ENCODE measurements at regions not wholly inside any gene's neighbourhood (a gene's known extent, or its start where the extent isn't known, plus 50 kb on each side); places are given as distances from the start of the nearest gene placed in this dataset.
A peak's percentile ranks its signal among the peaks of the same experiment; 100 is the strongest.
"Not testable (repeated sequence)": the region's sequence is repeated elsewhere in the genome, so short reads cannot be mapped to it uniquely, and the experiment has no call there.

DNA sequence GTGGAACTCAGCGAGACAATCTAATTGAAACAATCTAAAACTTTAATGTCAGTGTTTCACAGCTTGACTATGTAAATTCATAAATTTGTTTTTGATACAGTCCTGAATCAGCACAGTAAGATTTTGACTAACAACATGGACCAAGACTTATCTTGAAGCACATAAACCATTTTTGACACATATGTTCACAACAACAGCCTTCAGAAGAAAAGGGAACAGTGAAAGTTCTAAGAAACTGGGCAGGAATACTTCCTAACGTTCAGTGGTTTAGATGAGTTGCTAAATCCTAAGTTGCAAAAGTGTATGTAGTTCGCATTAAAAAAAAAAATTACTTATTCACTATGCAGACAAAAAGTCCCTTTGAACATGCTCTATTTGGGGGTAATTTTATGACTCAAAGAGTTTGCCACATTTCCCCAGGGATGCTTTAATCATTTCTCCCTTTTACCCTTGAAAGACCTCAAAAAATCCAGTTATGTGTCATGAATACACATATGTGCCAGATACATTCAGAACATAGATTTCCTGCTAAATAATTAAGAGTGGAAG is 120.2 kb downstream of the MRPL39 start:
- DNase-seq: no peak

DNA sequence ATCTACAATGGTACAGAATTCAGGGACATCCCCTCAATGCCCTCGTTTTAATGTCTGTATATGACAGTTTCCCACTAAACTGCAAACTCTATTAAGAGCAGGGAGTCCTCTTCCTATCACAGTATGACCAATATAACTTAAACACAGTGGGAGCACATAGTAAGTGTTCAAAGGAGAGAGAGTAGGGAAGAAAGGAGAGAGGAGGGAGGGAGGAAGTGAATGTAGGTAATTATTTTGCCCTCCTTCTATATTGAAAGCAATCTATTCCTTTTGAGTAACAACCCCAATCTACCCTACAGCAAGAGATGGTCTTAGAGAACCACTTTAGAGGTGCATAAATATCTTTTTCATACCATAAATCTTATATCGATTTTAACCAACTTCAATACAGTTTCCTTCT is 121.4 kb downstream of the MRPL39 start:
- DNase-seq: no peak

DNA sequence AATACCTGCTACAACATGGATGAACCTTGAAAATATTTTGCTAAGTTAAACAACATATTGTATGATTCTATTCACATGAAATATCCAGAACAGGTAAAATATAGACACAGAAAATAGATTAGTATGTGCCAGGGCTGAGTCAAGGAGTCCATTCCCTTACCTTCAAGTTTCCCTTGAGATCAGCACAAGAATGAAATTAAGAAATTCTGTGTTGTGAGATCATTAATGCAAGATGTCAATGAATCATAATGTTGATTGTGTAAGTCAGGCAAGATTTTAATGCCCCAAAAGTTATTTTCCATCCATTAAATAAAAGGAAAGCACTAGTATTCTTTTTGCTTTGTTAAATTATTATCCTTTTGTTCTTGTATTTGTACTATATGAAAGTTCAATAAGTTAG is 139.4 kb downstream of the MRPL39 start:
- DNase-seq: no peak

DNA sequence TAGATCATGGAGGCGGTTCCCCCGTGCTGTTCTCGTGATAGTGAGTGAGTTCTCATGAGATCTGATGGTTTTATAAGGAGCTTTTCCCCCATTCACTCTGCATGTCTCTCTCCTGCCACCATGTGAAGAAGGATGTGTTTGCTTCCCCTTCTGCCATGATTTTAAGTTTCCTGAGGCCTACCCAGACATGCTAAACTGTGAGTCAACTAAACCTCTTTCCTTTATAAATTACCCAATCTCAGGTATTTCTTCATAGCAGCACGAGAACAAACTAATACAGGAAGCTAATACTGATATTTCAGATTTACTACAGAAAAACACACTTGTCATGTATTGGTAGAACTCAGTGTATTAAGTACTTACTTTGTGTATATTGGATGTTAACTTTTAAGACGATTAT is 140.2 kb downstream of the MRPL39 start:
- not testable (repeated sequence) for DNase-seq

DNA sequence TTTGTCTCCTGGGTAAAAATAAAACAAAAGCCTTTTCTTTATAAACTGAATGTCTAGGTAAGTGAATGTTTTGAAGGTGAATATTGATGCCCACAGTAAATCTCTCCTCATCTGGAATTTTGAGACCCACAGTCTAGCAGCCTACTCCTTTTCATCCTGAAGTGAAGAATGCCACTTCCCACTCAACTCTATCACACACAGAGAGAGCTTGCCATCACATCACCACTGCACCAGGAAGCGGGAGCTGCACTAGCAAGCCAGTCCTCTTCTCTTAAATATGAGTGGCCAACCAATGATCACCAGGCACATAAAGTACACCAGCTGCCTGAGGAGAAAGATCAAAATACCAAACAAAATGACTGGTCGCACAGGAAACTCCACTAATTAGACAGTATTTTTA is 140.8 kb downstream of the MRPL39 start:
- no peak for DNase-seq

DNA sequence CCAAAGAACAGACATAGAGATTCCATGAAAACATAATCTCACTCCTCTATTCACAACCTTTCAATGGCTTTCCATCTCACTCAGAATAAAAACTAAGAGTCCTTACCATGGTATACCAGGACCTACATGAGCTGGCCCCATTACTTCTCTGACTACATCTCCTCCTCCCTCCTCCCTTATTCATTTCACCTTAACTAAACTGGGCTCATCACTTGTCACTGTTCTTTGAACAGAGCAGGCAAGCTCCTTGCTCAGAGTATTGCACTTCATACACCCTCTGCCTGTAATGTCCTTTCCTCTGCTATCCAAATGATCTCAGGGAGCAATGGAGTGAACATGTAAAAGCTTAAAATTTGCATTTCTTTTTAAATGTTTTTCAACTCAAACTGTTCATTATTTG is 142.0 kb downstream of the MRPL39 start:
- DNase-seq: no peak

DNA sequence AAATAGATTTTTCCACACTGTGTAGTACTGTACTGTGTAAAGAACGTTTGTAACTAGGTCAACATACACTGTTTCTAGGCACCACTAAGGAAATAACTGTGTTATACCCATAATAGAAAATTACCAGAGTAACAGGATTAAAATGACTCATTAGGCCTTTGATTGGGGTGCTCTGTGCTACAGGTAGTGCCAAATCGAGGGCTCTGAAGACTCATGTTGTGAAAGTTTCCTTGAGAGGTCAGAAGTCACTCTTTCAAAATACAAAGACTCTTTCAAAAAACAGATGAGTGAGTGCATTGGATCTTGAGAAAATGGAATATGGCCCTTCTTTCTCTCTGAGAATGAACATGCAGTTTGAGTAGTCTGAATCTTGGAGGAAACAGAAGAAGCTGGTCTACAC is 143.0 kb downstream of the MRPL39 start:
- DNase-seq: peak in 1 of 2 donors; percentile 61

DNA sequence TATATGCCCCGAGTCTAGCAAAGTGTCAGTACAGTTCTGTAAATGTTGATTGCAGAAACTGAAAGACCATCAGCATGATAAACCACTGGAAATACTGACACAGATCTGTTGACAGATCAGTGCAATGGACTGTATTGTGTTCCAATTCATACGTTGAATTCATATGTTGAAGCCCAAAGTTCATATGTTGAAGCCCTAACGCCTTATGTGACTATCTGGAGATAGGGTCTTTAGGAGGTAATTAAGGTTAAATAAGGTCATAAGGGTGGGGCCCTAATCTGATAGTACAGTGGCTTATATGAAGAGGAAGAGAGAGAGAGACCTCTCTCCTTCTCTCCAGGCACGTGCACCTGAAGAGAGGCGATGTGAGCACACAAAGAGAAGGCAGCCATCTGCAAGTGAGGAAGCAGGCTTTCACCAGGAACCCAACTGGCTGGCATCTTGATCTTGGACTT is 144.7 kb downstream of the MRPL39 start:
- no peak for DNase-seq

DNA sequence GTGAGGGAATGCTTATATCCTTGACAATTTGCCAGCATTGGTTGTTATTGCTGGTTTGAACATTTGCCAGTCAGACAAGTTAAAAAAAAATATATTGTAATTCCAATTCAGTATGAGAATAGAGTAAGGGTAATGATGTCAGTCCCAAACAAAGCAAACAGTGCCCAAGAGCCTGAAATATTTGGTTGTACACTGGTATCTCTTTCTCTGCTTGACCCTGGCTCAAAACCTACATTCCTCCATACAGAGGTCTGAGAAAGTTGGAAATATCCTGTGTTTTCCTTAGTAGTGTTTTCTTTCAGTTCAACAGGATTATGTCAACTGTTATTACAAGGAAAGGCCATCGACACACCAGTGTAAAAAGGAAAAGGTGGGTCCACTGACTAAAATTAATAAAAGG is 145.6 kb downstream of the MRPL39 start:
- DNase-seq: no peak

DNA sequence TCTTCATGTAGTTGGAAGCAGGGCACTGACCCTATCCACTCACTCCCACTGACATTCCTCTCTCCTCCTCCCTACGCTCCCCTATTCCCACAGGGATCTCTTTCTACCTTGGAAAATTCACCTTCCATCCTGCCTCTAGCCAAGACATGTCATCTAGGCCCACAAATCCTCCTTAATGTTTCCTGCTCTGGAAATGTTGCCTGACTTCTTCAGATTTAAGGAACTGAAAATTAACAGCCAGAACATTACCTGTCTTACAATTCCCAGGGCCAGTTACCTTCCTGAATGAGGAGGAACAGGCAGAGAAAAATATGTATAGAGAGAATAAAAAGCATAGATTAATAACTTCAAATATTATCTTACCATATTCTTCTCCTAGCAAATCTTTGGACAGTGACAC is 147.3 kb downstream of the MRPL39 start:
- DNase-seq: no peak

DNA sequence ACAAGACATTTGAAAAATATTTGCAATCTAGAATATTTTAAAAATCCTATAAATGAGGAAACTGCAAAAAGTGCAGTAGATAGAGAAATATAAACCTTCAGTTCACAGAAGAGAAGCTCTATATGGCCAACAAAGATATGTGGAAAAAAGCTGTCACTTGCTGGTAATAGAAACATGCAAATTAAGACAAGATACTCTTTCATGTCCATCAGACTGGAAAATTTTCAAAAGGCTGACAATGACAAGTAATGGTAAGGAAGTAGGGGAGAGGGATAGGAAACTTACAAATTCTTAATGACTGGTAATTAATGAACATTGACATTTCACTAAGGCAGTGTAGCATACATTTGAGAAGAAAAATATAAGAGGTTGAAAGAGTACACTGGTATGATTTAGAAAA is 147.9 kb downstream of the MRPL39 start:
- no peak for DNase-seq

DNA sequence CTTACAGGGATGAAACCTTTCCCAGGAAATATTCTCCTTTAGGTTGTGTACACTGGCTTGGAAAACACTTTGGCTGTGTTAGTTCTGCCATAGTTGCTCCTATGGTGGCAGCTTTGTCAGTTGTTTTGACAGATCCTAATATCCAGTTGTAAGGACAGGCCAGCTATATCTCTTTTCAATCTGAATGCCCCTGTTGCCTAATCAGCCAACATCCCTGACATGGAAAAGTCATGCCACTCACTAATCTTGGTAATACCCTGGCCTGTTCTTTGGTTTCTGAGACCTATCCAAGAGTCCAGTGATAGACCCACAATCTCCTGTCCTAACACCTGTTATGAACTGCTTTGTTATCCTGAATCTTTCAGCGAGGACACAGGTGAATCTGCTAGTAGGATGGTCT is 148.8 kb downstream of the MRPL39 start:
- no peak for DNase-seq

DNA sequence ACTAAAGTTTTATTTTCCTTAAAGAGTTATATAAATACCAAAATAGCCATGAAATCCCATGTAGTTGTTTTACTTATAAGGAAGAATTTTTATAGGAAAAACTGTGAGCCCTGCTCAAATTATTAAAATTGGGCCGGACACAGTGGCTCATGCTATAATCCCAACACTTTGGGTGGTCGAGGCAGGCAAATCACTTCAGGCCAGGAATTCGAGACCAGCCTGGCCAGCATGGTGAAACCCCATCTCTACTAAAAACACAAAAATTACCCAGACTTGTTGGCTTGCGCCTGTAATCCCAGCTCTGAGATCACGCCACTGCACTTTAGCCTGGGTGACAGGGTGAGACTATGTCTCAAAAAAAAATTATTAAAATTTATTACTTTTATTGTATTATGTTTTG is 149.3 kb downstream of the MRPL39 start:
- no peak for DNase-seq

DNA sequence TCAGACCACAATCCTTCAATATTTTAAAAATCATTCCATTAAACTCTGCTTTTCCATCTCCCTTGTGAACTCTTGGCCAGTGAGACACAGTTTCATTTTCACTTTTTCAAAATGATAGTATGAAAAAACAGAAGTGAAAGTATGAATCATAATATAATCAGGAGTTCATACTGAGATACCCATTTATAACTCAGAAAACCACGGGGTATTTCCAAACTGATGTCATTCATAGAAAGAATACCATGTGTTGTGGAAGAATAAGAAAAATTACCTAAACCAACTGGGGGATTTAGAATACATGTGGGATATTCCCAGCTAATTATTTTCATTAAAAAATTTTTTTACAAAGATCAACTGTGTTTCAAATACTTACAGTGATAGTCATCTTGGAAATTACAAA is 149.9 kb downstream of the MRPL39 start:
- peak in 1 of 2 donors; percentile 87 for DNase-seq

DNA sequence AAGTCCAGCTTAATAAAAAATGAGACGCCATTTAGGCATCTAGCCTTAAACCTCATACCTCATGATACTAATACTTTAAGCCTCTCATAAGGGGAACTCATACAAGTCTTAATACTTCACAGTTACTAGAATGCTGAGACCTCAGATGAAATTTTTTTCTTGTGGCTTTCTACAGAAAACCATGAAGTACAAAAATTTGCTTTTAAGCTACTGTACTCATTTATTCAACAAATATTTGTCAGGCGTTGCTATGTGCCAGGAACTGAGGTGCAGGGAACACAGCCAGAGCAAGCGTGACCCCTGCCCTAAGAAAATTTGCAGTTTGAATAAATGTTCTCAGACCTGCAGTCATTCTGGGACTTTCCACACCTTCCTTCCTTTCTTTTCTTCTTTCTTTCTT is 150.6 kb downstream of the MRPL39 start:
- peak; percentile 63 to 79 for DNase-seq

DNA sequence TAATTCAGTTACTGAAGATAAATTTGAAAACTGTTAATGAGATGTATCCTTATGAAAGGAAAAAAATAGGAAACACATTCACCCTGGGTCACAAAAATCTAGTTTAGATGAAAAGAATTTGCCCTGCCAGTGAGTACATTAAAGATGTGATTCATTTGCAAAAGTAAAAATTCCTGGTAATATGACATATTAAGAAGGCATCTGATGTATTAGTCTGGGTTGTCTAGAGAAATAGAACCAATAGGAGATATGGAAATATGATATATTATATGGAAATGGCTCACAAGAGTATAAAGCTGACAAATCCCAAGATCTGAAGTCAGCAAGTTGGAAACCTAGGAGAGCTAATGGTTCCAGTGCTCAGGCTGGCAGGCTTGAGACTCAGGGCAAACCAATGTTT is 153.8 kb downstream of the MRPL39 start:
- DNase-seq: no peak

DNA sequence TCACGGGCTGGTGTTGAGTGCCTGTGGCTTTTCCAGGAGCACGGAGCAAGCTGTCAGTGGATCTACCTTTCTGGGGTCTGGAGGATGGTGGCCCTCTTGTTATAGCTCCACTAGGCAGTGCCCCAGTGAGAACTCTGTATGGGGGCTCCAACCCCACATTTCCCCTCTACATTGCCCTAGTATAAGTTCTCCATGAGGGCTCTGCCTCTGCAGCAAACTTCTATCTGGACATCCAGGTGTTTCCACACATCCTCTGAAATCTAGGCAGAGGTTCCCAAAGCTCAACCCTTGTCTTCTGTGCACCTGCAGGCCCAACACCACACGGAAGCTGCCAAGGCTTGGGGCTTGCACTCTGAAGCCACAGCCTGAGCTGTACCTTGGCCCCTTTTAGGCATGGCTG is 157.3 kb downstream of the MRPL39 start:
- DNase-seq: no peak

DNA sequence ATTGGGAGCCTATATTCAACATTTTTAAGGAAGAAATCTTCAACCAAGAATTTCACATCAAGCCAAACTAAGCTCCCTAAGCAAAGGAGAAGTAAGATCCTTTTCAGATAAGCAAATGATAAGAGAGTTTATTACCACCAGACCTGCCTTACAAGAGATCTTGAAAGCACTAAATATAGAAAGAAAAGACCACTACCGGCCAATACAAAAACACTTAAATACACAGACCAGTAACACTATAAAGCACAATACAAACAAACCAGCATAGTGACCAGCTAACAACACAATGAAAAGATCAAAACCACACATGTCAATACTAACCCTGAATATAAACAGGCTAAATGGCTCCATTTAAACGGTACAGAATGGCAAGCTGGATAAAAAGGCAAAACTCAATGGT is 165.4 kb downstream of the MRPL39 start:
- no peak for DNase-seq

DNA sequence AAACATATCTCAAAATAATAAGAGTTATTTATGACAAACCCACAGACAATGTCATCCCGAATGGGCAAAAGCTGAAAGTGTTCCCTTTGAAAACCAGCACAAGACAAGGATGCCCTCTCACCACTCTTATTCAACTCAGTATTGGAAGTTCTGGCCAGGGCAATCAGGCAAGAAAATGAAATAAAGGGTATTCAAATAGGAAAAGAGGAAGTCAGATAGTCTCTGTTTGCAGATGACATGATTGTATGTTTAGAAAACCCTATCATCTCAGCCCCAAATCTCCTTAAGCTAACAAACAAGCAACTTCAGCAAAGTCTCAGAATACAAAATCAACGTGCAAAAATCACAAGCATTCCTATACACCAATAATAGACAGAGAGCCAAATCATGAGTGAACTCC is 169.8 kb downstream of the MRPL39 start:
- DNase-seq: not testable (repeated sequence)

DNA sequence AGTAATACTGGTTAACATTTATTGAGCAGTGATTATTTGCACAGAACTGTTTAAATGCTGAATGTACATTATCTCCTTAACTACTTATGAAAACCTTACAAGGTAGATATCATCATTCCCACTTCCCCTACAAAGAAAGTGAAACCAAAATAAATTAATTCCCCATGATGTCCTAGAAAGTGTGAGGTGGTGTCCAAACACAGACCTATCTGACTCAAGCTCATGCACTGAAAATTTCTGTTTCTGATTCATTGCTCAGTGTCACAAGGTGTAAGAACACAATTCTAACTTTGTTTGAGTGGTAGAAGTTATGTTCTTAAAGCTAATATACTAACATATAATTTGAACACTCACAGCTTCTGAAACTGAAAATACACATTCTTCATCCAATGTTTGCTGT is 178.7 kb downstream of the MRPL39 start:
- DNase-seq: no peak

DNA sequence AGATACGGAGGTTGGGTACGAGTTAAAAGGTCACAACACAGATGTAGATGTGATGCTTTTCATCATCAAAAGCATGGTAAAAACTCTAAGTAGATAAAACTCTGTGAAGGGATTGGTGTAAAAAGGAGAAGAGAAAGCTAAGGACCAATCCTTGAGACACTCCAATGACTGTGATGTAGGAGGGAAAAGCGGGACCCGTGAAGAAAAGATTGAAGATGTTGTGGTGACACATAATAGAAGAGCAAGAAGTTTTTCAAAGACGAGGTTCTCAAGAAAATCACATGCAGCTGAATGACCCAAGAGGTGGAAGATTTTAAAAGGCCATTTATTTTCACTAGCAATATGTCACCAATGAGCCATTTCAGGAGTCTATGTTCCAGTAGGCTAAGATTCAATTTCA is 179.5 kb downstream of the MRPL39 start:
- no peak for DNase-seq

DNA sequence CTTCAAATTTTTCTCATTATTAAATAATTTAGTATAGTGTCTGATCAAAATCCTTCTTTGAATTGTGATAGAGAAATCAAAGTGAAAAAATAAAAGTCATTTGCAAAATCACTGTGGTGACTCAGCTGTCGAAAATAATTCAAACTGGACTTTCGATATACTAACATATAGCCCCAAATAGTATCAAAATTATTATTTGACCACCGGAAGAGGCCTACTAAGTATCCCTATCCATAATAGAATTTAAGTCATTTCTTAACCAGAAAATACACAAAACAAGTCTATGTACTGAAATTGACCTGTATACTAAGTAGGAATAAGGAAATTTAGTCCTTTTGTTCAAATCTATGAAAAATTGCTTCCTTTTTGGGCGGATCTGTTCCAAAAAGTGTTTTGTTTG is 180.7 kb downstream of the MRPL39 start:
- no peak for DNase-seq

DNA sequence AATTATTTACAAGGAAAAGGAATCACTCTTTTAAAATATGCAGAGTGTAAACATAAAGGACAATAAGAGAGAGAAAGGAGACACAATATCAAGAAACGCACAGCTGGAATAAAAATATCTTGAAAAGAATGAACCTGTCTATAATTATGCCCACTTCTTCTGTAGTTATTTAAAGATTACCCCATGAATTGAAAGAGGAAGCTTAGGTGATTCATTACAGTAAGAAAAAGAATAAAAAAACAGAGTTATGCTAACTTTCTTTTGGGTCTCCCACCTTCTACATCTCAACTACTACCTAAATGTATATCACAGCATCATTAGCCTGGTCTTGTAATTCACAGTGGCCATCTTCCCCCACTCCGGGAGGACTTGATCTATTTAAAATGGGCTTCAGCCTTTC is 182.1 kb downstream of the MRPL39 start:
- no peak for DNase-seq

DNA sequence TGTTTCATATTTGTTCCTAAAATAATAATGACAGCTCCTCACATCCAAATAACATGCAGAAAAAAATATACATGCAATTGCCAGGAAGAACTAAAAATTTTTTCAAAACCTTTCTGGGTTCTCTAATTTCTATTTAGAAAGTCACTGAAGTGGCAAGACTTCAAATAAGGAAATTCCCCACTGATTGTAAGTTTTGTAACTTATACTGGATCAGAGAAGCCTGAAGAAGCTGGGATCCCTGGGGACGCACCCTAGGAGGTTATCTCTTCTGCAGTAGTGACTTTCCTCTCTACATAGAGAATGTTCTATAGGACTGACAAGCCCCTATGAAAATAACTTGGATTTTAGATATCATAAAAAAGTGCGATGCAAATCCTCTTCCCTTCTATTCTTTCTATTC is 182.6 kb downstream of the MRPL39 start:
- no peak for DNase-seq

DNA sequence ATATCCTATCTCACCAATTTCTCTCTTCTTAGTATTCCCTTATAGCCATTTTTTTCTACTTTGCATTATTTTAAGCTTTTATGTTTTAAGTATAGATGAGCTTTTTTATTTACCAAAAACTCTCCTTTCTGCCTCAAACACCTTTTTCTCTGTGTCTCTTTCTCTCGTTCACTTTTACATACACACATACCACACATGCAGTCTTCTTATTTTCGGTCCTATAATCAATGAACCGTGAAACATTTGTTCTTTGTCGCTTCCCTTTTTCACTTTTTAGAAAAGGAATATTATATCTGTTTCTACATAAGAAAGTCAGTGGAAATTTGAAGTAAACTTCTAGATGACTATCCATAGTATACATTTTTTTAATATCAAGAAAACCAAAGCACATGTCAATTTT is 183.2 kb downstream of the MRPL39 start:
- no peak for DNase-seq

Data from CD4-positive, alpha-beta T cell treated with Interleukin-4 for 1 hour (primary cell).